H1 (cell line): ENCODE measurements at regions not wholly inside any gene's neighbourhood (a gene's known extent, or its start where the extent isn't known, plus 50 kb on each side); places are given as distances from the start of the nearest gene placed in this dataset.

ENCODE experiments used
- CTCF ChIA-PET: fragments of 300-600 bp; sonication (Branson Sonifier 250); formaldehyde crosslinking; loops from one replicate; lab custom pipeline; 2021; ENCODE audit not compliant: partially characterized antibody; lab: Charles Lee
- POLR2A ChIA-PET: fragments of 300-600 bp; sonication (Branson Sonifier 250); formaldehyde crosslinking; loops from one replicate; lab custom pipeline; 2021; ENCODE audit warnings: inconsistent platforms; ENCODE audit not compliant: partially characterized antibody; lab: Charles Lee
- DNase-seq, 2 experiments: peaks; one replicate each; pipeline versions ENCODE4 v3.0.0 to v3.0.0-alpha.2; 2010 to 2022; ENCODE audit warnings: low spot score in 2 of 2, low read depth in 1 of 2, mixed read lengths in 1 of 2
- FAIRE-seq: peaks from 2 replicates; lab custom pipeline; 2011; peaks lifted over from hg19 to GRCh38; lab: Jason Lieb, UNC
- H2AFZ ChIP-seq: 2 replicates; pipeline ENCODE4 v1.8.1; 2012; ENCODE audit warnings: low read length, inconsistent platforms
- H2AK5ac ChIP-seq: 2 replicates; pipeline ENCODE4 v1.6.1; 2013; ENCODE audit warnings: low read depth, low read length
- H2BK120ac ChIP-seq: replicated peaks from 2 replicates; pipeline ENCODE3; 2013; ENCODE audit warnings: low read depth, low read length, inconsistent platforms
- H2BK12ac ChIP-seq: 2 replicates; pipeline ENCODE4 v1.6.1; 2013; ENCODE audit warnings: low read depth, low read length
- H2BK15ac ChIP-seq: 2 replicates; pipeline ENCODE4 v1.6.1; 2013; ENCODE audit warnings: low read length
- H2BK20ac ChIP-seq: 2 replicates; pipeline ENCODE4 v1.6.1; 2013; ENCODE audit warnings: low read length
- H2BK5ac ChIP-seq: 2 replicates; pipeline ENCODE4 v1.6.1; 2013; ENCODE audit warnings: low read depth, low read length
- H3K14ac ChIP-seq: 2 replicates; pipeline ENCODE4 v1.6.1; 2013; ENCODE audit warnings: inconsistent platforms; ENCODE audit not compliant: insufficient read length
- H3K18ac ChIP-seq: 2 replicates; pipeline ENCODE4 v1.6.1; 2013; ENCODE audit warnings: low read length; ENCODE audit errors: extremely low read depth
- H3K23ac ChIP-seq: 2 replicates; pipeline ENCODE4 v1.6.1; 2013; ENCODE audit warnings: inconsistent platforms; ENCODE audit not compliant: insufficient read length
- H3K23me2 ChIP-seq: 2 replicates; pipeline ENCODE4 v1.6.1; 2013; ENCODE audit warnings: low read depth, low read length
- H3K27ac ChIP-seq: 2 replicates; pipeline ENCODE4 v1.6.1; 2011; ENCODE audit warnings: low read depth, low read length, inconsistent platforms
- H3K27me3 ChIP-seq, 4 experiments: replicated peaks in 1 of 4; 1 replicate in 1 of 4; 2 replicates in 3 of 4; pipeline versions ENCODE4 v1.6.1 to v1.8.1; 2011 to 2013; ENCODE audit warnings: low read length in 3 of 4, mild to moderate bottlenecking in 3 of 4, inconsistent platforms in 2 of 4, mixed read lengths in 2 of 4, moderate library complexity in 1 of 4; ENCODE audit not compliant: control insufficient read depth in 3 of 4, insufficient read depth in 3 of 4; ENCODE audit errors: extremely low read depth in 1 of 4
- H3K36me3 ChIP-seq, 4 experiments: 2 replicates each; pipeline versions ENCODE4 v1.6.1 to v1.8.1; 2011 to 2013; ENCODE audit warnings: mild to moderate bottlenecking in 4 of 4, low read length in 3 of 4, moderate library complexity in 2 of 4, control low read depth in 1 of 4, inconsistent platforms in 1 of 4; ENCODE audit not compliant: insufficient read depth in 4 of 4, control insufficient read depth in 2 of 4
- H3K4ac ChIP-seq: replicated peaks from 2 replicates; pipeline ENCODE3; 2013; ENCODE audit warnings: low read length, low read depth, mixed read lengths, inconsistent platforms; ENCODE audit not compliant: insufficient read length
- H3K4me1 ChIP-seq, 4 experiments: replicated peaks in 1 of 4; 1 replicate in 1 of 4; 2 replicates in 3 of 4; pipeline versions ENCODE4 v1.6.1 to v1.8.1; 2011 to 2013; ENCODE audit warnings: low read length in 3 of 4, inconsistent platforms in 2 of 4, mixed read lengths in 1 of 4; ENCODE audit not compliant: insufficient read depth in 4 of 4, control insufficient read depth in 3 of 4
- H3K4me2 ChIP-seq, 2 experiments: 2 replicates each; pipeline versions ENCODE4 v1.6.1 to v1.8.1; 2011 to 2013; ENCODE audit warnings: low read depth in 2 of 2, low read length in 2 of 2, control low read depth in 1 of 2, inconsistent platforms in 1 of 2, mild to moderate bottlenecking in 1 of 2; ENCODE audit not compliant: insufficient read depth in 1 of 2
- H3K4me3 ChIP-seq, 4 experiments: fragments of 200-600, 300-600 bp in 1 of 4; sonication (generic), shearing (Covaris generic), sonication (Bioruptor Twin) in 1 of 4; 2 replicates each; pipeline versions ENCODE4 v1.5.1 to v1.8.1; 2011 to 2016; ENCODE audit warnings: low read length in 4 of 4, low read depth in 3 of 4, control low read depth in 2 of 4, inconsistent platforms in 2 of 4, mild to moderate bottlenecking in 2 of 4, mixed read lengths in 1 of 4, moderate library complexity in 1 of 4; ENCODE audit not compliant: insufficient read depth in 2 of 4; ENCODE audit errors: extremely low read depth in 1 of 4
- H3K56ac ChIP-seq: replicated peaks from 2 replicates; pipeline ENCODE3; 2013; ENCODE audit warnings: low read depth, mild to moderate bottlenecking, mixed read lengths, low read length, inconsistent platforms; ENCODE audit not compliant: insufficient read length
- H3K79me1 ChIP-seq: 2 replicates; pipeline ENCODE4 v1.6.1; 2013; ENCODE audit warnings: low read depth, low read length, control low read depth
- H3K79me2 ChIP-seq, 2 experiments: 2 replicates each; pipeline versions ENCODE4 v1.6.1 to v1.8.1; 2012 to 2013; ENCODE audit warnings: low read length in 2 of 2, mild to moderate bottlenecking in 2 of 2, inconsistent platforms in 1 of 2; ENCODE audit not compliant: insufficient read depth in 2 of 2, control insufficient read depth in 1 of 2
- H3K9ac ChIP-seq, 4 experiments: replicated peaks in 1 of 4; 1 replicate in 1 of 4; 2 replicates in 3 of 4; pipeline versions ENCODE4 v1.6.1 to v1.8.1; 2011 to 2013; ENCODE audit warnings: low read depth in 3 of 4, low read length in 3 of 4, control low read depth in 2 of 4, mild to moderate bottlenecking in 2 of 4, moderate library complexity in 2 of 4, inconsistent platforms in 1 of 4; ENCODE audit errors: extremely low read depth in 1 of 4
- H3K9me3 ChIP-seq, 2 experiments: 2 replicates each; pipeline versions ENCODE4 v1.6.1 to v1.8.1; 2012 to 2013; ENCODE audit warnings: mild to moderate bottlenecking in 2 of 2, moderate library complexity in 2 of 2, control low read depth in 1 of 2, inconsistent platforms in 1 of 2, low read depth in 1 of 2, low read length in 1 of 2, mixed read lengths in 1 of 2; ENCODE audit not compliant: insufficient read depth in 2 of 2
- H4K20me1 ChIP-seq, 2 experiments: replicated peaks in 1 of 2; 2 replicates each; pipeline versions ENCODE3 to v1.8.1; 2011 to 2013; ENCODE audit warnings: inconsistent platforms in 2 of 2, low read length in 2 of 2, mild to moderate bottlenecking in 1 of 2; ENCODE audit not compliant: insufficient read depth in 2 of 2, control insufficient read depth in 1 of 2
- H4K5ac ChIP-seq: 2 replicates; pipeline ENCODE4 v1.6.1; 2013; ENCODE audit warnings: low read length, low read depth, mixed read lengths, inconsistent platforms; ENCODE audit not compliant: insufficient read length
- H4K8ac ChIP-seq: 2 replicates; pipeline ENCODE4 v1.8.0; 2013; ENCODE audit warnings: mild to moderate bottlenecking, moderate library complexity, low read length, inconsistent platforms; ENCODE audit not compliant: insufficient read depth; ENCODE audit errors: extremely low read depth
- H4K91ac ChIP-seq: replicated peaks from 2 replicates; pipeline ENCODE3; 2013; ENCODE audit warnings: low read length, mixed read lengths, inconsistent platforms; ENCODE audit not compliant: insufficient read length
- BCL11A ChIP-seq, 2 experiments: IDR thresholded peaks; one replicate each; pipeline ENCODE4 v1.6.1; 2011; ENCODE audit warnings: low read depth in 2 of 2, low read length in 2 of 2, mild to moderate bottlenecking in 2 of 2
- BRCA1 ChIP-seq: IDR thresholded peaks from 2 replicates; pipeline ENCODE4 v1.6.1; 2012; ENCODE audit warnings: low read depth, low read length, improper control_type of control experiment
- GTF2F1 ChIP-seq: IDR thresholded peaks from 2 replicates; pipeline ENCODE4 v1.6.1; 2012; ENCODE audit warnings: low read depth, low read length, improper control_type of control experiment, borderline replicate concordance
- HDAC6 ChIP-seq: IDR thresholded peaks from one replicate; pipeline ENCODE4 v1.7.1; 2012; ENCODE audit warnings: low read depth, mild to moderate bottlenecking, inconsistent platforms, low read length, moderate library complexity
- KDM4A ChIP-seq: IDR thresholded peaks from one replicate; pipeline ENCODE4 v1.7.1; 2012; ENCODE audit warnings: low read depth, mild to moderate bottlenecking, moderate library complexity, low read length, inconsistent platforms; ENCODE audit not compliant: severe bottlenecking
- MAFK ChIP-seq: IDR thresholded peaks from 2 replicates; pipeline ENCODE4 v1.6.1; 2012; ENCODE audit warnings: low read depth, mild to moderate bottlenecking, improper control_type of control experiment, low read length
- NRF1 ChIP-seq: IDR thresholded peaks from 2 replicates; pipeline ENCODE4 v1.6.1; 2011; ENCODE audit warnings: mild to moderate bottlenecking, low read depth, low read length, improper control_type of control experiment
- SIX5 ChIP-seq: IDR thresholded peaks from 2 replicates; pipeline ENCODE4 v1.6.1; 2011; ENCODE audit warnings: mild to moderate bottlenecking, low read depth, low read length
- TAF1 ChIP-seq: IDR thresholded peaks from 2 replicates; pipeline ENCODE4 v1.6.1; 2011; ENCODE audit warnings: mild to moderate bottlenecking, low read depth, low read length
- WGBS, 2 experiments: shearing (Covaris generic) in 1 of 2; methylation state at CpG; one replicate each; pipeline versions ENCODE4 v1.1.6 to v1.1.7; 2013 to 2015; ENCODE audit warnings: low lambda C conversion rate in 2 of 2, mixed read lengths in 2 of 2, inconsistent platforms in 1 of 2, low coverage in 1 of 2, missing lambda C conversion rate in 1 of 2; ENCODE audit not compliant: insufficient replicate concordance in 2 of 2, insufficient coverage in 1 of 2, insufficient read length in 1 of 2; ENCODE audit errors: extremely low coverage in 1 of 2, missing lambda C conversion rate in 1 of 2; 5-methylcytosine and 5-hydroxymethylcytosine counted together
- TF ChIP-seq, protein P1 (sequence below): IDR thresholded peaks from 2 replicates; pipeline ENCODE4 v1.6.1; 2012; ENCODE audit warnings: inconsistent platforms
- TF ChIP-seq, protein P2 (sequence below): IDR thresholded peaks from 2 replicates; pipeline ENCODE4 v1.6.1; 2012; ENCODE audit warnings: inconsistent platforms

DNA sequence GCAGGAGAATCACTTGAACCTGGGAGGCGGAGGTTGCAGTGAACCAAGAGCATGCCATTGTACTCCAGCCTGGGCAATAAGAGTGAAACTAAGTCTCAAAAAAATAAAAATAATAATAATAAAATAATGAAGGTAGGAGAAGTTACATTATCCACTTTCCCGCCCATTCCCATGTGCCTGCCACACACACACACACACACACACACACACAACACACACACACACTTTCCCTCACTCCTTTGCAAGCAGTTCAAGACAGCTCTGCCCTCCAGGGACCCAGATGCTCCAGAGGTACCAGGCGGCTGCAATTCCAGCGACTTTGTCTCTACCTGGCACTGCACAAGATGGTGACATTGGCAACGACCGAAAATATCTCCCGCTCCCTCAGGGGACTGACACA is 224.8 kb upstream of the JARID2 start:
- Histone ChIP-seq H2BK5ac (peak overlapping the region; percentile 100; the same call in 1 of the 2 replicates), H4K8ac (no peak overlapping the region), H3K79me1 (peaks cover 4% of the 10 kb centered on the region; the same call in 1 of the 2 replicates), H3K9ac (no peak overlapping the region; a peak in 1 of 7 replicates), H3K4ac (peak overlapping the region; percentile 46), H2BK15ac (no peak overlapping the region), H3K36me3 (peaks cover 0 to 1% (median 0%) of the 10 kb centered on the region in 4 experiments; a peak in 2 of 8 replicates), H3K79me2 (peaks cover 19 to 29% of the 10 kb centered on the region in 2 experiments), H4K5ac (peak overlapping the region; percentile 85), H2BK120ac (peak overlapping the region; percentile 97), H2BK20ac (peak overlapping the region; percentile 86; the same call in 1 of the 2 replicates), H3K18ac (peak overlapping the region; percentile 95), H4K91ac (peak overlapping the region; percentile 95), H2AFZ (no peak overlapping the region), H3K23me2 (peaks cover 7% of the 10 kb centered on the region; the same call in 1 of the 2 replicates), H4K20me1 (no peaks in the 10 kb centered on the region), H3K4me2 (peak overlapping the region; percentile 71 to 97), H3K14ac (no peak overlapping the region), H3K56ac (peak overlapping the region; percentile 17), H3K27me3 (no peaks in the 10 kb centered on the region), H3K4me3 (peak overlapping the region; percentile 46 to 71 (median 58); a peak in 7 of 8 replicates), H3K23ac (no peak overlapping the region), H3K9me3 (no peaks in the 10 kb centered on the region), H2AK5ac (peak overlapping the region; percentile 98), H3K4me1 (peaks cover 7 to 17% (median 11%) of the 10 kb centered on the region in 4 experiments; a peak in 6 of 7 replicates), H3K27ac (no peak overlapping the region), H2BK12ac (peak overlapping the region; percentile 93; the same call in 1 of the 2 replicates)
- WGBS, 2 experiments = 80% methylated on average over 7 of the region's 7 CpGs; no CpG with 5 or more reads in 1 of the 2 experiments
- FAIRE-seq (no peak), DNase-seq (no peak)
- ChIA-PET CTCF (interaction anchor here (0.5 kb wide), 1 partner anchor 403 kb away, joined by 4 read pairs; no protein-coding TSS in a partner anchor), POLR2A (interaction anchor here (1.3 to 1.8 kb wide), 2 partner anchors 18 to 147 kb away, joined by 4 to 5 read pairs; no protein-coding TSS in a partner anchor)
- TF ChIP-seq HDAC6 (no peak), MAFK (no peak), KDM4A (peak; percentile 29), BRCA1 (no peak), NRF1 (no peak), TAF1 (no peak), GTF2F1 (no peak), SIX5 (no peak), BCL11A (IDR thresholded peaks at IDR 0.05; ENCODE audit: low read depth in 2 of 2, low read length in 2 of 2) (no peak)
- TF ChIP-seq, protein P1, sequence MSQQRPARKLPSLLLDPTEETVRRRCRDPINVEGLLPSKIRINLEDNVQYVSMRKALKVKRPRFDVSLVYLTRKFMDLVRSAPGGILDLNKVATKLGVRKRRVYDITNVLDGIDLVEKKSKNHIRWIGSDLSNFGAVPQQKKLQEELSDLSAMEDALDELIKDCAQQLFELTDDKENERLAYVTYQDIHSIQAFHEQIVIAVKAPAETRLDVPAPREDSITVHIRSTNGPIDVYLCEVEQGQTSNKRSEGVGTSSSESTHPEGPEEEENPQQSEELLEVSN = peak; percentile 96
- TF ChIP-seq, protein P2, sequence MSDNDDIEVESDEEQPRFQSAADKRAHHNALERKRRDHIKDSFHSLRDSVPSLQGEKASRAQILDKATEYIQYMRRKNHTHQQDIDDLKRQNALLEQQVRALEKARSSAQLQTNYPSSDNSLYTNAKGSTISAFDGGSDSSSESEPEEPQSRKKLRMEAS = peak; percentile 81
